Astrocyte of the cerebellum (primary cell): ENCODE measurements at regions not wholly inside any gene's neighbourhood (a gene's known extent, or its start where the extent isn't known, plus 50 kb on each side); places are given as distances from the start of the nearest gene placed in this dataset.

ENCODE experiments used
- DNase-seq: peaks from one replicate; pipeline ENCODE4 v3.0.0-alpha.2; 2011; ENCODE audit warnings: low read depth
- H3K4me3 ChIP-seq: 2 replicates; pipeline ENCODE4 v1.5.1; 2011; ENCODE audit warnings: mild to moderate bottlenecking, low read depth, low read length, moderate library complexity
- in situ Hi-C: cut with HindIII; loops from 2 replicates; pipeline ENCODE4 v1.10.0; 2017; ENCODE audit warnings: low sequenced_read_pairs
- TF ChIP-seq, protein P1 (sequence below): IDR thresholded peaks from 2 replicates; pipeline ENCODE4 v1.5.1; 2012; ENCODE audit warnings: low read length, low read depth, moderate library complexity, mild to moderate bottlenecking; ENCODE audit errors: missing control alignments

- TF ChIP-seq, protein P1, sequence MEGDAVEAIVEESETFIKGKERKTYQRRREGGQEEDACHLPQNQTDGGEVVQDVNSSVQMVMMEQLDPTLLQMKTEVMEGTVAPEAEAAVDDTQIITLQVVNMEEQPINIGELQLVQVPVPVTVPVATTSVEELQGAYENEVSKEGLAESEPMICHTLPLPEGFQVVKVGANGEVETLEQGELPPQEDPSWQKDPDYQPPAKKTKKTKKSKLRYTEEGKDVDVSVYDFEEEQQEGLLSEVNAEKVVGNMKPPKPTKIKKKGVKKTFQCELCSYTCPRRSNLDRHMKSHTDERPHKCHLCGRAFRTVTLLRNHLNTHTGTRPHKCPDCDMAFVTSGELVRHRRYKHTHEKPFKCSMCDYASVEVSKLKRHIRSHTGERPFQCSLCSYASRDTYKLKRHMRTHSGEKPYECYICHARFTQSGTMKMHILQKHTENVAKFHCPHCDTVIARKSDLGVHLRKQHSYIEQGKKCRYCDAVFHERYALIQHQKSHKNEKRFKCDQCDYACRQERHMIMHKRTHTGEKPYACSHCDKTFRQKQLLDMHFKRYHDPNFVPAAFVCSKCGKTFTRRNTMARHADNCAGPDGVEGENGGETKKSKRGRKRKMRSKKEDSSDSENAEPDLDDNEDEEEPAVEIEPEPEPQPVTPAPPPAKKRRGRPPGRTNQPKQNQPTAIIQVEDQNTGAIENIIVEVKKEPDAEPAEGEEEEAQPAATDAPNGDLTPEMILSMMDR = no peak
- DNase-seq = no peak
- no peak overlapping the region for H3K4me3 ChIP-seq
- in situ Hi-C loops = no loop called here
Measured at GRCh38 chr19:28402701-28403290, 810.2 kb downstream of the UQCRFS1 start.

DNA sequence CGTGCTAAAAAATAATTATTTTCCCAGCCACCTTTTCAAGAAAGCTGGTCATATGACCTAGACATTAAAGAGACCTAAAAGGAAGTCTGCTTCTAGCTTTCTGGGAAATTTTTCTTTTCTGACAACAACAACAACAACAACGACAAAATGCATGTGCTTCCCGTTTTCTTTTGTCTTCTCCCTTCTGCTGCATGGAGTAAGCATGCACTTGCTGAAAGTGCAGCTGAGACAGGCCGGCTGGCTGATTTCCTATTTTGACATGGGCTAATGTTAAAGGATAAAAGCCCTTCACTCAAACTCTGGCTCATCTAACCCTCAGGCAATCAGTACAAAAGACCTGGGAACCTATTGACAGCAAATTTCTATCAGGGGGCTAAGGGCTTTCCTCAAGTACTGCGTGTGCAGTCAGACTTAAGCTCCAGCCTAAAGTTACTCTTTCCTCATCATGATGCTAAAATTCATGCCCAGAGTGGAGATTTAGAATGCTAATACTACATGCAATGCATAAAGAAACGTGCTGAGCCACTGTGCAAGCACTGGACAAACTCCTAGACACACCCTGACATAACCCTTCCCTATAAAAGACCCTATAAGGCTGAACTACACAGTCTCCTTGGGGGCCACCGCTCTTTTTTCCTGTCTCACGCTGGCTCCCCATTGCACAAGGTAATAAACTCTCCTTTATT, 811.1 kb downstream of the UQCRFS1 start:
- DNase-seq = no peak
- TF ChIP-seq, protein P1 = no peak
- H3K4me3 ChIP-seq = no peak overlapping the region
- in situ Hi-C loops = no loop called here

DNA sequence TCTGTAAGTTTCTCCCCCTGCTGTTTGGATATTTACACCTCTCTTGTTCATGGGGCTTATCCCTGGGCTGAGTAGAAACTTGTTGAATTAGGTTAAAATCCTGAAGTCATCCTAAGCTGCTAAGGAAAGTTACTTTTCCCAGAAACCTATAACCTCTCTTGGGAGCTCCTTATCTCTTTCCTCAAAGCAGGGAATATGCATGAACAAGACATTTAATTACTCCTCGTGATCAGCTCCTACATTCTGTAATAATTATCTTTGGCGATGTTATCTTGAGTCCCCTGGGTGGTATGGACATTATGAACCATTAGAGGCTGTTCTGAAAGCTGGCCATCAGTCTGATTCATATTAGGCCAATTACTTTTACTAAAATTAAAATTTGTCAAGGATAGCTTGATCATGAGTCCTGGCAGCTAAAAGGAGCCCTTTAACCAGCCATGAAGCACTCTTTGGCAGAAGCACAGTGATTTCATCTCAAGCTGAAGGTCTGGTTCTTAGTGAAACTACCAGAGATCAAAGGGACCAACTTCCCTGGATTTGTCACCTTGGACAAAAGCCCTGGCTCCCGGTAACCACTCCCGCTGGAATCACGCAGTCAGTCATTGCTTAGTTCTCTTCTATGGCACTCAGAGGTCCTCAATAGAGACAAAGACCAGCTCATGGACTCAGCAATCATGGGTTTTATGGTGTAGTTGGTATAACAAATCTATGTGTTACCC, 811.8 kb downstream of the UQCRFS1 start:
- DNase-seq = no peak
- TF ChIP-seq, protein P1 = no peak
- no peak overlapping the region for H3K4me3 ChIP-seq
- in situ Hi-C loops = no loop called here

DNA sequence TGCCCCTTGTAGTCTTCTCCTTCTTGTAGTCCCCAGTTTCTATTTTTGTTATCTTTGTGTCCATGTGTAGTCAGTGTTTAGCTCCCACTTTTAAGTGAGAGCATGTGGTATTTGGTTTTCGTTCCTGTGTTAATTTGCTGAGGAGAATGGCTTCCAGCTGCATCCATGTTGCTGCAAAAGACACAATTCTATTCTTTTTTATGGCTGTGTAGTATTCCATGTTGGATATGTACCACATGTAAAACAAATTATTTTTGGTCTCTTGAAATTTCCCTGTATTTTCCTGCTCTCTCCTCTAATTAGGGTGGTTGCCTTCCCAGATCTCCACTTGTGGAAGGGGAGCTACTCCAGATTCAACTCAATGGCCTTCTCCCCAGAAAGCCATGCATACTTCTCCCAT, 813.8 kb downstream of the UQCRFS1 start:
- in situ Hi-C loops = no loop called here

DNA sequence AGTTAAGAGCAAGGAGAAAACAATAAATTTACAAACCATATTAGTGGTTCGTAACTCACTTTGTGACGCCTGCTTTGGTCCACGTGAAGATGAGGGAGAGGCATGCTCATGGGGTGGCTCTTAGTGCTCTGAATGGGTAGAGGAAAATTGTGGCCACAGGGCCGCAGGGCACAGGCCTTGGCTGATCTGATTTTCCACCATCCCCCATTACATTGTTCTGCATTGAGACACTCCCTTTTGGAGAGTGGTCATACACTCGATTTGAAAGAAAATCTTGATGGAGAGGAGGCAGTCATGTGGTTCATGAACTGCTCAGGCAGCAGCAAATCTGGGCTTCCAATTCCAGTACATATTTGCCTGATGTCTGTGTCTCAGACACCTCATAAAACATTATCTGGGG, 815.2 kb downstream of the UQCRFS1 start:
- DNase-seq = no peak
- TF ChIP-seq, protein P1 = no peak

More for the DNA sequence above, 813.8 kb downstream of the UQCRFS1 start:
- H3K4me3 ChIP-seq = no peak overlapping the region
- TF ChIP-seq, protein P1 = no peak
- no peak for DNase-seq

DNA sequence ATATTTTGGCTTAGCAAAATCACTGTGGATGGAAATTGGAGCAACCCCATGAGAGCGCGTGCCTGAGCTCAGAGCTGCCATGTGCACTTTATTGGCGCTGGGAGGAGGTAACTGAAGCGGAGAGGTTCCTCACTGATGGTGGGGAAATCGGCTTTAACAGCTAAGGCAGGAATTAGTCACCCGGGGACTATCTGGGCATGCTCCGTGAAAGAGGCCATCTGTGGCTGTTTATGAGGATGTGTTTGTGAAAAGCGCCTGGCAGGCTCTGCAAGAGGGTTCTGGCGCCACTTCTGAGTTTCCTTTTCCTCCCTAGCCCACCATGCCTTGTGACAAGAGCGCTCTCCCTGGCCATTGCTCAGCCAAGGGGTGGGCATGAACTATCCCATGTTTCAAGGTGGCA, 815.6 kb downstream of the UQCRFS1 start:
- no peak for DNase-seq
- TF ChIP-seq, protein P1 = no peak
- H3K4me3 ChIP-seq = no peak overlapping the region
- in situ Hi-C loops = no loop called here

More for the DNA sequence above, 815.2 kb downstream of the UQCRFS1 start:
- H3K4me3 ChIP-seq = no peak overlapping the region
- in situ Hi-C loops = no loop called here
